HG02885 (cell line): ENCODE measurements at regions not wholly inside any gene's neighbourhood (a gene's known extent, or its start where the extent isn't known, plus 50 kb on each side); places are given as distances from the start of the nearest gene placed in this dataset.
A peak's percentile ranks its signal among the peaks of the same experiment; 100 is the strongest.

Source experiments
- ATAC-seq: cut with Tn5 transposase; IDR thresholded peaks from one replicate; pipeline ENCODE4 v1.9.1; 2021; ENCODE audit warnings: mild to moderate bottlenecking; ENCODE audit not compliant: unreplicated experiment, poor library complexity

DNA sequence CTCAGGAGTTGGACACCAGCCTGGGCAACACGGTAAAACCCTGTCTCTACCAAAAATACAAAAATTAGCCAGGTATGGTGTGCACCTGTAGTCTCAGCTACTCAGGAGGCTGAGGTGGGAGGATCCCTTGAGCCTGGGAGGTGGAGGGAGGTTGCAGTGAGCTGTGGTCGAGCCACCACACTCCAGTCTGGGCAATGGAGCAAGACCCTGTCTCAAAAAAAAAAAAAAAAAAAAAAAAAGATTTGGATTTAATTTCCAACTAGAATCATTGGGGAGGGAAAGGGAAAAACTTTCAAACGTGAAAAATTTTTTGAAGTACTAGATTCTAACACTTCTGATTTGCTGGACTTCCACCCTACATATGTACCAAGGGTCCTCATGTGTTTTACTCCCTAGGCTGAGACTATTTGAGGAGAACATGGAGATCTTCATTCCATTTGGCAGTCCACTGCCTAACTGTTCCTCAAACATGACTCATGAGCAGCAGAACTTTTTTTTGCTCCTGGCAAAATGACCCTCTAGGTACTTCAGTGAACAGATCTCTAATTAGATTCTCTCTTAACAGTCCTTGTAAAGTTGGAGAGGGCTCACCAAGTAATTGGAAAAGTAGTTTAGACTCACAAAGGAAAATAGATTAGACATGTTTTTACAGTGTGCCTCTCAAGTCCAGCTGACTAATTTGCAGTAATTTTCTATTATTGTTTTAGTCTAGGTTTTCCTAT, 267.6 kb downstream of the METTL4 start:
- ATAC-seq, result no peak

DNA sequence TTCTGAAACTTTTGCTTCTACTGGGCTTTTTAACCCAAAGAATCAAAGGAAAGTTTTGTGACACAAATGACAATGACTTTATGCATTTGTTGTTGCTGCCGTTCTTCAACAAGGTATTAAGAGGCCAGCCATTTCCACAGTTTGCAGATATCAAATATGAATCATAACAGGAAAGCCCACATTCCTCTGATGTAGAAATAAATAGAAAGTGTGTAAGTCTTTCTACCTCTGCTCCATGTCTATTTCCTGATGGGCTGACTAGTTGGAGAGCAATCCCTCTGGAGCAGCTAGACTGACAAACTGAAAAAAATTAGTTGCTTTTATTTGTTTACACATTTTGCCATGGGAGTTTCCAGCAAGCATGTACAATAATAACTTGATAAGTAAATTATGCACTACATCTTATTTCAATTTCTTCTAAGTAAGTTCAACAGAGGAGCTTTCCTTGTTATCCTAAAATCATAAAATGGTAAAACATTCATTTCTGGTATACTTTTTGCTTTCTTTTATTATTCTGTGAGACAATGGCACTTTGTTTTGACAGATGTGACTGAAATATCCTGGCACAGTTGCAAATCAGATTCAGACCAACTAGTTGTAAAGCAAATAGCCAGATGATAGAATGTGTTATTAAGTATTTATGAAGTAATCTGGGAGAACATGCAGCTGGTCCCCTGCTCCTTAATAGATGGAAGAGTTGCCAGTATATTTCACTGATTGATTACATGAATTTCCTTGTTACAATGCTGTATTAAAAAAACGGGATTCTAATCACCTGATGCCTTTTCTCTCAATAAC, 266.7 kb downstream of the METTL4 start:
- ATAC-seq, result no peak

DNA sequence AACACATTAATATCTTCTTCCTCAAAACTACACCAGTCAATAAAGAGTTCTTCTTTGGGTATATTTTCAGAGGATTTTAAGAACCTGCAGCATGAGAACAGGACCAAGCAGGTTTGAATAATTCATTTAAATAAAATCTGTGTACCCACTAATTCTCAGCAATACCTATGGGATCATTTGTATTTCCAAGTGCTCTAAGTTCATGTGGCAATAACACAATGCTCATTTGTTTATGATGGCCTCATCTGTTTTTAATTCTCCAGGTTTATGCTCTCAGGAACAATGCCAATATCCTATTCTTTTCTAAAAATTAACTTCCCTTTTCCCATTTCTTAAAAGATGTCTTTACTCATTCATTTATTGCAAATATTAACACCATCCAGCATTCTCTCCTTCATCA, 264.7 kb downstream of the METTL4 start:
- ATAC-seq, result no peak

DNA sequence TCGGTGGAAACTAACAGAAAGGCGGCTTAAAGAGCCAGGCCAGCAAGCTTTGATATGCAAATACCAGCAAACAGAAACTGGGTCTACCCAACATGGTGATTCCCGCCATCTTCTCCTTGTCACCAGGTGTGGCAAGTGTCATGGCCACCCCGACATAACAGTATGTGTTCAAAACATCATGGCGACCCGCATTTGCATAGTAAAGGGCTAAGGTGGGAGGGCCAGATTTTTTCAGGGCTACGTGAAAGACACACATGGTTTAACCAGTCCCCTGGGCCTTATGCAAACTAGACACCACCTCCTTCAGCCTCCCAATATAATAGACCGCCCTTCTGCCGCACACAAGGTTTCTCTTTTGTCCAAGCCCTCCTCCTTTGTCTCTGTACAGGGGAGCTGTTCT, 260.4 kb downstream of the METTL4 start:
- no peak for ATAC-seq

DNA sequence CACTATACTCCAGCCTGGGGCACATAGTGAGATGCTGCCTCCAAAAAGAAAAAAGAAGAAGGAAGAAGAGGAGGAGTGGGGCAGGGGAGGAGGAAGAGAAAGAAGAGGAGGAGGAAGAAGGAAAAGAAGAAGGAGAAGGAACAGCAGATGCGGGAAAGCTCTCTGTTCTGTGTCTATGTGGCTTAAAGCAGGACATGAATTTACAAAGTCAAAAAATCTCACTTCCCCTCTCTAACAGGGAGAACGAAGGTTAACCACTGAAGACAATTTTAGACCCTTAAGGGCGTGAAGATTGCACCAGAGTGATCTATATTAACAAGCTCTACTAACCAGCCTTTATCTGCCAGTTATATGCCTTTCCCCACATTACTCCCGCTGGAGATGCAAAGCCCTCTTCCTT, 258.9 kb downstream of the METTL4 start:
- peak; percentile 79 for ATAC-seq

DNA sequence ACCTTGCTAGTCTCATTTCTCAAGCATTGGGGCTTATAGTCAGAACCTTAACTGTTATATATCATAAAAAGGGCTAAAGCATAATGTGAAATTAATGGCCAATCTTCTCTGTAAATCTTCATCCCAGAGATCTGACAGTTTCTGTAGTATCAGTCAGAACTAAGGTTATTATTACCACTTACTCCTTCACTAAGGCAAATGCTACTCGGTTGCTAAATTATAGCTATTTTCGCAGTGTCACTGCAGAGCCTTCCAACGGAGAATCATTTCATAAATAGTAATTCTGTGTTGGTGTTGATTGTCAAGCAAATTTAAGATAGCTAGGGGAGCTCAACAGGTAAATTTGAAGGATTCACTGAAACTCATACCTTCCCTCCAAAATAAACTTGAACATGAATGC, 258.0 kb downstream of the METTL4 start:
- no peak for ATAC-seq

DNA sequence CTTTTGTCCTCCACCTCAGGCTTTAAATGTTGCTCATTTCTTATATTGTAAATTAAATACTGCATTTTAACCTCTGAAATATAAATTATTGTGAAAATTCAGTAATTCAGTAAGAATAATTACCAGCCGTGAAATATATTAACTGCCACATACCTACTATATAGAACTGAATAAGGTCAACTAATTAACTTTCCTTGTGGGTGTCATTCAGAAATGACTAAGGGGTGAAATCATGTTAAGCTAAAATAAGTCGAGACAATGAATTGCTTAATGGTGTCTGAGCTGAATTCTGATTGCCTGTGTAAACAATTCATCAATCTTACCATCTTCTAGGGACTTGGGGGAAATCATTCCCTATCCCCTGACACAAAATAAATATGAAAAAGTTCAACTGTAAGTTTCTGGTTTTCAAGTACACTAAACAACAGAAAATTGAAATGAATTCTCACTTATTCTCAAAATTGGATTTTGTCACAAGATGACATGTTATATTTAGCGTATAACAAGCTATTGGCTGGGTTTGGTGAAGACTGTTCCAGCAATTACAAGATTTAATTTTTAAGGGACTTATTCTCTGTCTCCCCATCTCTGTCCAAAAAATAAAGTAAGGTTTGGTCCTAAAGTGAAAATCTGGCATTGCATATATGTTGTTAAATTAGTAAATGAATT, 255.1 kb downstream of the METTL4 start:
- ATAC-seq, result no peak

DNA sequence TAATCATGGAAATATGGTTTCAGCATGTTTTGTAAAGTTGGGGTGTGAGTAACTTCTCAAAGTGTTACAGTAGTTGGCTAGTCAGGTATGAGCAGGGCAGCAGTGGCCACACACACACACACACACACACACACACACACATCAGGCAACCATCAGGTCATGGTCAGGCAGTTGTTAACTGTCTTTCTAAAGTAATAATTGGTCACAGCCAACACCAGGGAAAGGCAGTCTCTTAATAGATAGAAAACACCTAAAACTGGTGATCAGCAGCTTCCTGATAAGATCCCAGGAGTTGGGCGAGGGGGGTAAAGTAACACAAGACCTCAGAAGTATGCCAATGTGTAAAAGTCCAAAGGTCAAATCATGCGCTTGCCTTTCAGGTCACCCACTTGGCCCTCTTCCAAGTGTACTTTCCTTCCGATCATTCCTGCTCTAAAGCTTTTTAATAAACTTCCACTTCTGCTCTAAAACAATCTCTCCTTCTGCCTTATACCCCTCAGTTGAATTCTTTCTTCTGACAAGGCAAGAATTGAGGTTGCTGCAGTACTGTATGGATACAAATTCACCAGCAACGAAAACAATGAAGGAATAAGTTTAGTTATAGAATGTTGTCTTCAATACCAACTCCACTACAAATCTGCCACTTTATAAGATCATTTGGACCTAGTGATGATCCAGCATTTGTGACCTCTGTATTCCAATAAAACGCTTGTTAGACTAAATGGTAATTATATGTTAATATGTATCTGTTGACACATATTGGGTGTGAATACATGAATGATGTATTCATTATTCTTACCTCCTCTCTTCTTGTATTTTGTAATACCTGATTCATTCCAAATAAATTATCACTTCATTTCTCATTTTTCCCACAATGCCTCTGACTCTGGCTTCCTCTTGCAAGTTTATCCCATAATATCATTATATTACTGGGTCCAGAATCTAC, 254.3 kb downstream of the METTL4 start:
- ATAC-seq, result no peak

DNA sequence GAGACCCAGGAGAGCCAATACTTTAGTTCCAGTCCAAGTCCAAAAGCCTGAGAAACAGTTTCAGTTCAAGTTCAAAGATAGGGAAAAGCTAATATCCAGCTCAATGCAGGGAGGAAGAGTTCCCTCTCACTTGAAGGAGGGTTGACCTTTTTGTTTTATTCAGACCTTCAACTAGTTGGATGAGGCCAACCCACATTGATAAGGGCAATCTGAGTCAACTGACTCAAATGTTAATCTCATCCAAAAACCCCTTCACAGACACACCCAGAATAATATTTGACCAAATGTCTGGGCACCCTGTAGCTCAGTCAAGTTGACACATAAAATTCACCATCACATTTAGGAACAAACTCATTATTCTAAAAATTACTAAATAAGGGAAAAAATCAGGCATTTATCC, 246.8 kb downstream of the METTL4 start:
- ATAC-seq, result no peak

DNA sequence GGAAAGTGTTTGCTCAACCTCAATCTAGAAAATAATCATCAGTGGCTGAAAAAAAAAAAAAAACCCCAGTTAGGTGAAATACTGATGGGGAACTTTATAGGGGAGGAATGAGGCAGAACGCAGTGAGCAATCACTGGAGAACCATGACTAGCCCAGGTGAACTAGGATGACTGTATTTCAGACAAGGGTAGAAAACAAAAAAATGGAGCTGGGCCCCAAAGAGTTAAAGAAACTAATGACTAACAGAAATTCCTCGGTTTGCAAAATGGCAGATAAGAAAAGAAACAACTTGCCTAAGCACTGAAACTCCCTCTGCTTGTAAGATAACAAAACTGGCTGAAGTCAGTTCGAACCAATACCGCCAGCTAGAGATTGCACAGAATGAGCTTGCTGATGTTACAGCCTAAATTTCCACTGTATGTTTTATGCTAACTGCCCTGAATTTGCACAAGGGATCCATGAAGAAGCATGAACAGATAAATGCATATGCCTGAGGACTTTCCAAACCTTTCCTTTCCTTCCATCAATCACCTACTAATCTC, 245.9 kb downstream of the METTL4 start:
- no peak for ATAC-seq

DNA sequence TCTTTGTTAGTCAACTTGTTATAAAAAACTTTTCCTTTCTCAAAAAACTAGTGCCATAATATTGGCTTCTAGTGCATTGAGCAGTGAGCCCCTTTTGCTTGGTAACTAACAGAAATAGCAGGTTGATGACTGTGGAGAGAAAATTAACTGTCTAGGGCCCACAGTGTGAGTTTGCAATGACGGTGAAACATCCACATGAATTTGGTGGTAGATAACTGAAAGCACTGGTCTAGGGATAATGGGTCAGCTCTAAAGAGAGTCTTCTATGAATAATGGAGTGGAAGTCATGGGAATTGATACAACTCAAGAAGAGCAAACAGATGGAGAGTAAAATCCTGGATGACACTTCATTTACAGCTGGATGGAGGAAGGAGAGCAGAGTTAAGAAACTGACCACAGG, 245.4 kb downstream of the METTL4 start:
- no peak for ATAC-seq

DNA sequence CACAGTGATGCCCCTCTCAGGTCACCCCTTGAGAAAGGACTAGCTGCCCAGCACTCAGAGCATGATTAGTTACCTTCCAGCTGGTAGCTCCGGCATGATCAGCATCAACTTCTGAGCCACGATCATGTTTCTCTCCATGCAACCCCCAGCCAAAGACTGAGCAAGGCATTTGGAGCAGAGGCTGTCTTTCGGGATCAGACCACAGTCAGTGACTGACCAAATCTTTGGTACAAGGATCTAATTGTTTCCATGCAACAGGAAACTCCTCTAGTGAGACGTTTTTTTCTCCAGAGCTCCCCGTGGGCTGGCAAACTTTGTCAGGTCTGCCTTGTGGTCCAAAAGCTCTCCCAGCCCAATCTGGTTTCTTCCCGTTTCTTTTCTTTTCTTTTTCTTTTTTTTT, 244.3 kb downstream of the METTL4 start:
- no peak for ATAC-seq

DNA sequence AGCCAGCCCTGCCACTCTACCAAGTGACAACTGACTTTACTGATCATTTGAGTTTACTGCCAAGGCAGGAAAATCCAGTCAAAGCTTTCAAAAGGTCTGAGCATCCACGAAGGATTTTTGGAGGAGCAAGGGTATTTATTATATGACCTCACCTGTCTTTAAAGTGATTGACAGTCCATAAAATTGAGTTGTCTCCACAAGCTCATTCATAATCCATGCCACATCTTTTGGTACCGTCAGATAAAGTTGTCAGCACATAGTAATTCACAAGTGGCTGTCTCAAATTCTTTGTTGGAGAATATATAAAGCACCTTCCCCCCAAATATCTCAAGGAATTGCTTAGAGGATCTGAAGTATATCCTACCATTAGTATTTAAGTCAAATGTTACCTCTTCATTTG, 240.5 kb downstream of the METTL4 start:
- no peak for ATAC-seq

DNA sequence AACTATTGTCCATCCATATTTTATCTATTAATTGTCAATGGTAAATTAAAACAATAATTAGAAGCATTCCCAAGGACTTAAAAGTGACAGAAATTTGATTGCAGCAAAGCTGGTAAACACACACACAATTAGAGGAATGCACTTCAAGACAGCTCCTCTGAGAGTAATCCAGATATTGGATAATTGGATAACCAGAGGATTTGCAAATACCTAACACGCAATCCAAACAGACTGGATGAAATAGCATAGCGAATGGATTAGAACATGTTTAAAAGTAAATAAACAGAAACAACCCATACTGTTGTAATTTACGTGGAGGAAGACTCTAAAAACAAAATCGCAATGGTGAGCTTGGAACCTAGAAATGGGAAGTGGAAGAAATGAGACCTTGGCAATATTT, 239.8 kb downstream of the METTL4 start:
- no peak for ATAC-seq

DNA sequence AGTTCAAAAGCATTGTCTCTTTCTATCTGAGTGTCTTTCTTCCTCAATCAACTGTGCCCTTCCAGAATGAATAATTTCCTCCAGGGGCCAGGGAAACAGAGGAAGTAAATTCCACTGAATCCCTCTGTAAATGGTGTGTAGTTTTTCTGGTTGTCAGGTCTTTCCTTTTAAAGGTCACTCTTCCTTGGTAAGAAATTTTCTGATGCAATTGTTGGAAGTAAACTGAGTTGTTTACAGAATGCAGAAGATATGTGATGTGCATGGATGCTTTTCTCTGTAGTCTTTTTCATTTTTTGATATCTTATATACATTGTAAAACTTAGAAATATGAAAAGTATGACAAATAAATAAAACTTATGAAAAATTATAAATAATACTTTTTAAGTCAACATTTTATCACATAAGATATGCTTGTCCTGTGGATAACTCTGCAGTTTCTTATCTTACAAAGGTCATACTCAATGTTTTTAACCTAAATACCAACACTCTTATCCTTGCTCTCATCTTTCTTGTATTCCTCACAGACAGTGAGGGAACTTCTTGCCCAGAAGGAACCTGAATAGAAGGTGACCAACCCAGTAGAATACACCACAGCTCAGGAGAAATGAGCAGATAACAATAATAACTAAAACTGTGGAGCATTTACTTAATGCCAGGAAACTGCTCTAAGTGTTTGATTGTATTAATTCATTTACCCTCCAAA, 234.5 kb downstream of the METTL4 start:
- no peak for ATAC-seq

DNA sequence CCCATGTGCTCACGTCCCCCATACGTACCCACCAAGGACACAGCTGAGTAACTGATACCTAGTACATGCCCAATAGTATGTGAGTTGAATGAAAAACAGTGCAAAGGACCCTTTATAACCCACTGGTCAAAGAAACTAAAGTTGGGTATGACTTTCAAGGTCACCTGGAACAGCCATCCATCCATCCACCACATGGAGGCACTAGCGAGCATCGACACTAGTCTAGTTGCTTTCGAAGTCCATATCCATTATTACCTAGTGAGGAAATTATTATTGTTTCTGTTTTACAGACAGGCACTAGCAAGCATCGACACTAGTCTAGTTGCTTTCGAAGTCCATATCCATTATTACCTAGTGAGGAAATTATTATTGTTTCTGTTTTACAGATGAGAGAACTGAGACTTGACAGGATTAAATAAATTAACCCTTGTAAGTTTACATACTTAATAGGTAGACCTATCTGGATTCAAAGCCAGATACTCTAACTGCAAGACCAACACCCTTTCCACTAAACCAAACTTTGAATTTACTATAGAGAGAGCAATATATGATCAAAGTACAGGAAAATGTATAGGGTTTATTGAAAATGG, 233.7 kb downstream of the METTL4 start:
- ATAC-seq, result peak; percentile 95

DNA sequence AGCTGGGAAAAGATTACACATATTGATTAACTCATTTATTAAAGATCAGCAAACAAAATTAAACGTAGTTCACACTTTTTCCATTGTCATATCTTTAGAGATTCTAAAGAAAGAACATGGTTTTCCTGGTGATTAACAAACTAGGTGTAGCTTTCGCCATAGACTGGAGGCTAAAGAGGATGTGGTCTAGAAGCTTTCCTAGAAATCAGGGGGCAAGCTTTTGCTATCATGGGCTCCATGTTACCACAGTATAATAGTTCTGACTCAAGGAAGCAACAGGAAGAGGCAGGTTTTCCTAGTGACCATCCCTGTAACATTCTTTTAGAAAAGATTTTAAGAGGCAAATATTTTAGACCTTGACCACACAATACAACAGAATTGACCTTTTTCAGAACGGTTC, 232.7 kb downstream of the METTL4 start:
- no peak for ATAC-seq

DNA sequence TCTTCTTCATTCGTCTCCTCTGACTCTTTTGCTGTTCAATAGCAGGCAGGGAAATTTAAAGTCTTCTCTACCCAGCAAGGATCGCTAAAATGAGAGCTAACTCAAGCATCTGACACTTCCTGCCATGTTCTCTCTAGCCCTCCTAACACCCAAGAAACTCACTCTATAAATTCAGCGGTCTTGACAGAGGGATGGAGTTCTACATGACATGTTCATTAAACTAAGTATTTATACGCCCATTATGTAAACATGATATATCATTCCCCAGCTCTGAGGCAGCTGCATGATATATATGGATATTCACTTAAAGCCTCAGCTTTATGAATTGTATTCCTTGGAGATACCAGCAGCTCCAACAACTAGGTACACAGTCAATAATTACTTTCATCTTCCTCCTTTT, 231.0 kb downstream of the METTL4 start:
- ATAC-seq, result no peak

DNA sequence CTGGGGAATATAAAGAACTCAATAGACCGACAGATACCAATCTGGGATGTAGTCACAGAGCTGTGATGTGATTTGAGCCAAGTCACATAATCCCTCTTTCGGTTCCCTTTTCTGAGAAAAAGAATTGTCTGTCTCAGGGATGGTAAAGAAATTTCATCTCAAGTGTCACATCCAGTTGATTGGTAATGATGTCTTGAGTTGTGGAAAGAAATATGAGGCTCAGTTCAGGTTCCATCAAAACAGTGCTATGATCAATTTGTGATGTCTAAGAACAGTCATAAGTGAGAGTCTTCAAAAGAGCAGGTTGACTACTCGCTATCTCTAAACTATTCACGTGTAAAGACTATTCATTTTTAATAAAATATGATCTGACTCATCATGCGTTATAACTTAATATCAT, 223.3 kb downstream of the METTL4 start:
- no peak for ATAC-seq
